ENCODE measurements at regions not wholly inside any gene's neighbourhood (a gene's known extent, or its start where the extent isn't known, plus 50 kb on each side); places are given as distances from the start of the nearest gene placed in this dataset.

- H3K4me3 Mint-ChIP-seq (ENCODE audit: unreplicated experiment) = no peak overlapping the region
- H3K9me3 Mint-ChIP-seq (ENCODE audit: low read depth) = peaks cover 4% of the 10 kb centered on the region
- H3K27ac Mint-ChIP-seq (ENCODE audit: unreplicated experiment) = no peak overlapping the region
- no peak for DNase-seq (ENCODE audit: low spot score)
- H3K36me3 Mint-ChIP-seq (ENCODE audit: low read depth) = no peaks in the 10 kb centered on the region
- H3K27me3 Mint-ChIP-seq (ENCODE audit: low read depth) = no peaks in the 10 kb centered on the region
- no peak for TF ChIP-seq CTCF (IDR thresholded peaks at IDR 0.05)
- no peaks in the 10 kb centered on the region for H3K4me1 Mint-ChIP-seq (ENCODE audit: low read depth)
These were observed 166.9 kb upstream of the MCHR2 start for GRCh38 chr6:100160930-100161329.

GRCh38 chr6:100155141-100155540, 161.1 kb upstream of the MCHR2 start:
- no peak for DNase-seq (ENCODE audit: low spot score)
- Mint-ChIP-seq H3K36me3 (ENCODE audit: low read depth) (no peaks in the 10 kb centered on the region), H3K27me3 (ENCODE audit: low read depth) (no peaks in the 10 kb centered on the region), H3K27ac (ENCODE audit: unreplicated experiment) (no peak overlapping the region), H3K4me1 (ENCODE audit: low read depth) (no peaks in the 10 kb centered on the region), H3K9me3 (ENCODE audit: low read depth) (peaks cover 4% of the 10 kb centered on the region), H3K4me3 (ENCODE audit: unreplicated experiment) (no peak overlapping the region)
- TF ChIP-seq CTCF (IDR thresholded peaks at IDR 0.05) = no peak

- DNase-seq (ENCODE audit: low spot score) = no peak
- H3K27me3 Mint-ChIP-seq (ENCODE audit: low read depth) = no peaks in the 10 kb centered on the region
These were observed 159.7 kb upstream of the MCHR2 start for GRCh38 chr6:100153636-100154275.

GRCh38 chr6:100152201-100152600, 158.2 kb upstream of the MCHR2 start:
- Mint-ChIP-seq H3K36me3 (ENCODE audit: low read depth) (no peaks in the 10 kb centered on the region), H3K27me3 (ENCODE audit: low read depth) (no peaks in the 10 kb centered on the region), H3K9me3 (ENCODE audit: low read depth) (peaks cover 4% of the 10 kb centered on the region), H3K27ac (ENCODE audit: unreplicated experiment) (no peak overlapping the region), H3K4me1 (ENCODE audit: low read depth) (no peaks in the 10 kb centered on the region), H3K4me3 (ENCODE audit: unreplicated experiment) (no peak overlapping the region)
- DNase-seq (ENCODE audit: low spot score) = no peak
- TF ChIP-seq CTCF (IDR thresholded peaks at IDR 0.05) = no peak

More at GRCh38 chr6:100153636-100154275, 159.7 kb upstream of the MCHR2 start:
- Mint-ChIP-seq H3K4me3 (ENCODE audit: unreplicated experiment) (no peak overlapping the region), H3K36me3 (ENCODE audit: low read depth) (no peaks in the 10 kb centered on the region), H3K27ac (ENCODE audit: unreplicated experiment) (no peak overlapping the region), H3K4me1 (ENCODE audit: low read depth) (no peaks in the 10 kb centered on the region), H3K9me3 (ENCODE audit: low read depth) (peaks cover 4% of the 10 kb centered on the region)
- no peak for TF ChIP-seq CTCF (IDR thresholded peaks at IDR 0.05)

- no peak for TF ChIP-seq CTCF (IDR thresholded peaks at IDR 0.05)
- H3K36me3 Mint-ChIP-seq (ENCODE audit: low read depth) = no peaks in the 10 kb centered on the region
- no peaks in the 10 kb centered on the region for H3K9me3 Mint-ChIP-seq (ENCODE audit: low read depth)
- H3K27me3 Mint-ChIP-seq (ENCODE audit: low read depth) = peaks cover 2% of the 10 kb centered on the region
- H3K4me1 Mint-ChIP-seq (ENCODE audit: low read depth) = no peaks in the 10 kb centered on the region
- DNase-seq (ENCODE audit: low spot score) = no peak
- no peak overlapping the region for H3K4me3 Mint-ChIP-seq (ENCODE audit: unreplicated experiment)
- no peak overlapping the region for H3K27ac Mint-ChIP-seq (ENCODE audit: unreplicated experiment)
These were observed 151.0 kb upstream of the MCHR2 start for GRCh38 chr6:100144991-100145390.
